ENCODE measurements at regions not wholly inside any gene's neighbourhood (a gene's known extent, or its start where the extent isn't known, plus 50 kb on each side); places are given as distances from the start of the nearest gene placed in this dataset.
"Not testable (repeated sequence)": the region's sequence is repeated elsewhere in the genome, so short reads cannot be mapped to it uniquely, and the experiment has no call there.

GRCh38 chr2:146414456-146414855 lies 1430.4 kb upstream of the ACVR2A start:
- DNase-seq: no peak

GRCh38 chr2:146413086-146413610 lies 1431.7 kb upstream of the ACVR2A start:
- DNase-seq: no peak

- DNase-seq: no peak
Observed at GRCh38 chr2:146412625-146413024, 1432.2 kb upstream of the ACVR2A start.

- DNase-seq: not testable (repeated sequence)
Observed at GRCh38 chr2:146405402-146406309, 1439.2 kb upstream of the ACVR2A start.

- not testable (repeated sequence) for DNase-seq
Observed at GRCh38 chr2:146403546-146404160, 1441.2 kb upstream of the ACVR2A start.

- no peak for DNase-seq
Observed at GRCh38 chr2:146392631-146393030, 1452.2 kb upstream of the ACVR2A start.

- no peak for DNase-seq
Observed at GRCh38 chr2:146392186-146392585, 1452.6 kb upstream of the ACVR2A start.

- no peak for DNase-seq
Observed at GRCh38 chr2:146388757-146389156, 1456.1 kb upstream of the ACVR2A start.

GRCh38 chr2:146386096-146386495 lies 1458.7 kb upstream of the ACVR2A start:
- DNase-seq: no peak

GRCh38 chr2:146385031-146385430 lies 1459.8 kb upstream of the ACVR2A start:
- DNase-seq: no peak

GRCh38 chr2:146376511-146377064 lies 1468.2 kb upstream of the ACVR2A start:
- no peak for DNase-seq

- no peak for DNase-seq
Observed at GRCh38 chr2:146374505-146374904, 1470.3 kb upstream of the ACVR2A start.

- not testable (repeated sequence) for DNase-seq
Observed at GRCh38 chr2:146371364-146371763, 1473.5 kb upstream of the ACVR2A start.

GRCh38 chr2:146370826-146371225 lies 1474.0 kb upstream of the ACVR2A start:
- DNase-seq: no peak

- DNase-seq: no peak
Observed at GRCh38 chr2:146366276-146366675, 1478.6 kb upstream of the ACVR2A start.

- no peak for DNase-seq
Observed at GRCh38 chr2:146365041-146365440, 1479.8 kb upstream of the ACVR2A start.

- DNase-seq: no peak
Observed at GRCh38 chr2:146363731-146364130, 1481.1 kb upstream of the ACVR2A start.

GRCh38 chr2:146351689-146352088 lies 1493.1 kb upstream of the ACVR2A start:
- DNase-seq: no peak

GRCh38 chr2:146349334-146349733 lies 1495.5 kb upstream of the ACVR2A start:
- DNase-seq: no peak

- DNase-seq: no peak
Observed at GRCh38 chr2:146324951-146325350, 1519.9 kb upstream of the ACVR2A start.

GRCh38 chr2:146323564-146323963 lies 1521.3 kb upstream of the ACVR2A start:
- DNase-seq: no peak

GRCh38 chr2:146321175-146321574 lies 1523.7 kb upstream of the ACVR2A start:
- no peak for DNase-seq

GRCh38 chr2:146317959-146318358 lies 1526.9 kb upstream of the ACVR2A start:
- DNase-seq: no peak

GRCh38 chr2:146312899-146313298 lies 1531.9 kb upstream of the ACVR2A start:
- no peak for DNase-seq

All from GF-D8 (cell line).